Dedifferentiated amniotic fluid mesenchymal stem cell (primary cell): ENCODE measurements at regions not wholly inside any gene's neighbourhood (a gene's known extent, or its start where the extent isn't known, plus 50 kb on each side); places are given as distances from the start of the nearest gene placed in this dataset.
"Not testable (repeated sequence)": the region's sequence is repeated elsewhere in the genome, so short reads cannot be mapped to it uniquely, and the experiment has no call there.

Source experiments
- DNase-seq: peaks from one replicate; pipeline ENCODE4 v3.0.0-alpha.2; 2016; ENCODE audit errors: extremely low spot score

GRCh38 chr2:138386191-138386590 lies 115.4 kb upstream of the SPOPL start:
- not testable (repeated sequence) for DNase-seq

GRCh38 chr2:138389063-138389462 lies 112.5 kb upstream of the SPOPL start:
- DNase-seq = no peak

- DNase-seq = no peak
These were observed 111.1 kb upstream of the SPOPL start for GRCh38 chr2:138390316-138390945.

- DNase-seq = no peak
These were observed 109.6 kb upstream of the SPOPL start for GRCh38 chr2:138391946-138392345.

GRCh38 chr2:138395565-138396306 lies 105.8 kb upstream of the SPOPL start:
- peak; percentile 52 for DNase-seq

GRCh38 chr2:138396843-138397242 lies 104.7 kb upstream of the SPOPL start:
- DNase-seq = no peak

- DNase-seq = no peak
These were observed 98.1 kb upstream of the SPOPL start for GRCh38 chr2:138403431-138403927.

- DNase-seq = no peak
These were observed 87.6 kb upstream of the SPOPL start for GRCh38 chr2:138414014-138414413.

GRCh38 chr2:138415985-138416384 lies 85.6 kb upstream of the SPOPL start:
- DNase-seq = no peak

- DNase-seq = no peak
These were observed 83.1 kb upstream of the SPOPL start for GRCh38 chr2:138418453-138418852.

- no peak for DNase-seq
These were observed 80.1 kb upstream of the SPOPL start for GRCh38 chr2:138421315-138421970.

- peak; percentile 80 for DNase-seq
These were observed 79.6 kb upstream of the SPOPL start for GRCh38 chr2:138421971-138422335.

GRCh38 chr2:138423198-138423597 lies 78.4 kb upstream of the SPOPL start:
- DNase-seq = no peak

GRCh38 chr2:138423745-138424144 lies 77.8 kb upstream of the SPOPL start:
- no peak for DNase-seq

GRCh38 chr2:138424436-138425140 lies 77.0 kb upstream of the SPOPL start:
- DNase-seq = no peak

GRCh38 chr2:138426116-138426515 lies 75.5 kb upstream of the SPOPL start:
- not testable (repeated sequence) for DNase-seq

- DNase-seq = no peak
These were observed 72.7 kb upstream of the SPOPL start for GRCh38 chr2:138428710-138429440.

- no peak for DNase-seq
These were observed 71.4 kb upstream of the SPOPL start for GRCh38 chr2:138430181-138430580.

- no peak for DNase-seq
These were observed 68.6 kb upstream of the SPOPL start for GRCh38 chr2:138432971-138433370.

- no peak for DNase-seq
These were observed 67.3 kb upstream of the SPOPL start for GRCh38 chr2:138433995-138434951.
